ENCODE measurements at regions not wholly inside any gene's neighbourhood (a gene's known extent, or its start where the extent isn't known, plus 50 kb on each side); places are given as distances from the start of the nearest gene placed in this dataset.
"Not testable (repeated sequence)": the region's sequence is repeated elsewhere in the genome, so short reads cannot be mapped to it uniquely, and the experiment has no call there.

GRCh38 chr7:118404211-118404610, 179.7 kb downstream of the ANKRD7 start:
- TF ChIP-seq CTCF (IDR thresholded peaks at IDR 0.05) (no peak), ZFX (IDR thresholded peaks at IDR 0.05; ENCODE audit: borderline replicate concordance) (no peak)
- no peak overlapping the region for H3K27ac ChIP-seq

- TF ChIP-seq ZFX (IDR thresholded peaks at IDR 0.05; ENCODE audit: borderline replicate concordance), result no peak
- TF ChIP-seq CTCF (IDR thresholded peaks at IDR 0.05), result no peak
- H3K27ac ChIP-seq, result no peak overlapping the region
These were observed 193.9 kb downstream of the ANKRD7 start for GRCh38 chr7:118418433-118418832.

- TF ChIP-seq CTCF (IDR thresholded peaks at IDR 0.05), result no peak
- TF ChIP-seq ZFX (IDR thresholded peaks at IDR 0.05; ENCODE audit: borderline replicate concordance), result no peak
- H3K27ac ChIP-seq, result no peak overlapping the region
These were observed 196.4 kb downstream of the ANKRD7 start for GRCh38 chr7:118420888-118421287.

GRCh38 chr7:118429141-118429540, 204.6 kb downstream of the ANKRD7 start:
- no peak for TF ChIP-seq CTCF (IDR thresholded peaks at IDR 0.05)
- no peak for TF ChIP-seq ZFX (IDR thresholded peaks at IDR 0.05; ENCODE audit: borderline replicate concordance)
- H3K27ac ChIP-seq, result no peak overlapping the region

- TF ChIP-seq CTCF (IDR thresholded peaks at IDR 0.05), result no peak
- TF ChIP-seq ZFX (IDR thresholded peaks at IDR 0.05; ENCODE audit: borderline replicate concordance), result no peak
- no peak overlapping the region for H3K27ac ChIP-seq
These were observed 212.2 kb downstream of the ANKRD7 start for GRCh38 chr7:118436663-118437062.

GRCh38 chr7:118449030-118449429, 224.5 kb downstream of the ANKRD7 start:
- not testable (repeated sequence) for H3K27ac ChIP-seq

GRCh38 chr7:118449797-118450567, 225.5 kb downstream of the ANKRD7 start:
- TF ChIP-seq ZFX (IDR thresholded peaks at IDR 0.05; ENCODE audit: borderline replicate concordance) (no peak), CTCF (IDR thresholded peaks at IDR 0.05) (no peak)
- no peak overlapping the region for H3K27ac ChIP-seq

GRCh38 chr7:118452128-118452527, 227.6 kb downstream of the ANKRD7 start:
- no peak overlapping the region for H3K27ac ChIP-seq
- TF ChIP-seq ZFX (IDR thresholded peaks at IDR 0.05; ENCODE audit: borderline replicate concordance), result no peak
- no peak for TF ChIP-seq CTCF (IDR thresholded peaks at IDR 0.05)

Measured in 22Rv1 (cell line).